ENCODE measurements at regions not wholly inside any gene's neighbourhood (a gene's known extent, or its start where the extent isn't known, plus 50 kb on each side); places are given as distances from the start of the nearest gene placed in this dataset.

DNA sequence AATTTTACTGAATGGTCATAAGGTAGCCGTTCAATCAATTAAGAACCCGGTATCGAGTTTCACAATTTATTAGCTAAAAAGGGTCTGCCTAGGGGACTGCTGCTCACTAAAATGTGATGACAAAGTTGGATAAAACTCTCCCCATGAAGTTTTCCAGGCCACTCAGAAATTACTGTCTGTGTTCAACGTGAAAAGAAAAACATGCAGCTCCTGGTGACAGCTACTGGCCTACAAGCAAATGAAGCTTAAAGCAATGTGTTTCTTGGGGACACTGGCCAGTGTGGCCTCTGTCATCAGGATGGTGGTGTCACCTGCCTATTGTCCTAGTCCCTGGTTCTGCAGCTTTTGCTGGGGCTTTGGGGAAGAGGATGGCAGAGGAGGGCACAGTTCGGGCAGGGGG is 222.6 kb downstream of the WDR11 start:
- Mint-ChIP-seq H3K27me3 (peaks cover 7% of the 10 kb centered on the region), H3K9me3 (ENCODE audit: insufficient read depth) (no peaks in the 10 kb centered on the region), H3K4me3 (no peak overlapping the region), H3K27ac (no peak overlapping the region), H3K4me1 (no peaks in the 10 kb centered on the region)
- TF ChIP-seq, protein P1, sequence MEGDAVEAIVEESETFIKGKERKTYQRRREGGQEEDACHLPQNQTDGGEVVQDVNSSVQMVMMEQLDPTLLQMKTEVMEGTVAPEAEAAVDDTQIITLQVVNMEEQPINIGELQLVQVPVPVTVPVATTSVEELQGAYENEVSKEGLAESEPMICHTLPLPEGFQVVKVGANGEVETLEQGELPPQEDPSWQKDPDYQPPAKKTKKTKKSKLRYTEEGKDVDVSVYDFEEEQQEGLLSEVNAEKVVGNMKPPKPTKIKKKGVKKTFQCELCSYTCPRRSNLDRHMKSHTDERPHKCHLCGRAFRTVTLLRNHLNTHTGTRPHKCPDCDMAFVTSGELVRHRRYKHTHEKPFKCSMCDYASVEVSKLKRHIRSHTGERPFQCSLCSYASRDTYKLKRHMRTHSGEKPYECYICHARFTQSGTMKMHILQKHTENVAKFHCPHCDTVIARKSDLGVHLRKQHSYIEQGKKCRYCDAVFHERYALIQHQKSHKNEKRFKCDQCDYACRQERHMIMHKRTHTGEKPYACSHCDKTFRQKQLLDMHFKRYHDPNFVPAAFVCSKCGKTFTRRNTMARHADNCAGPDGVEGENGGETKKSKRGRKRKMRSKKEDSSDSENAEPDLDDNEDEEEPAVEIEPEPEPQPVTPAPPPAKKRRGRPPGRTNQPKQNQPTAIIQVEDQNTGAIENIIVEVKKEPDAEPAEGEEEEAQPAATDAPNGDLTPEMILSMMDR (IDR thresholded peaks at IDR 0.05): no peak
- no peak for TF ChIP-seq EZH2 (IDR thresholded peaks at IDR 0.05; ENCODE audit: borderline replicate concordance, insufficient read depth, low read depth, low read length, poor library complexity, severe bottlenecking)
- WGBS (ENCODE audit: insufficient coverage): 56% methylated on average over 1 of the region's 5 CpGs
- CTCF ChIA-PET: no interaction called here
- no peak overlapping the region for H3K27ac ChIP-seq (ENCODE audit: low read length in 2 of 2)
- no peak overlapping the region for H2AFZ ChIP-seq (ENCODE audit: insufficient read depth, low read depth, low read length, poor library complexity, severe bottlenecking)
- no peak overlapping the region for H3K4me2 ChIP-seq (replicated peaks; ENCODE audit: low read depth, low read length, poor library complexity, severe bottlenecking)
- H4K20me1 ChIP-seq (ENCODE audit: control insufficient read depth, insufficient read depth, low read length, poor library complexity, severe bottlenecking): no peaks in the 10 kb centered on the region
- POLR2A ChIA-PET: no interaction called here
- H3K79me2 ChIP-seq (ENCODE audit: control insufficient read depth, insufficient read depth, low read length): no peaks in the 10 kb centered on the region
- H3K36me3 ChIP-seq (replicated peaks in 1 of 2; ENCODE audit: control extremely low read depth in 1 of 2, control insufficient read depth in 1 of 2, extremely low read depth in 1 of 2, insufficient read depth in 2 of 2, low read length in 1 of 2): no peaks in the 10 kb centered on the region
- peaks cover 0 to 2% (median 0%) of the 10 kb centered on the region in 4 experiments for H3K27me3 ChIP-seq (replicated peaks in 1 of 4; ENCODE audit: control extremely low read depth in 1 of 4, control insufficient read depth in 3 of 4, insufficient read depth in 4 of 4, low read length in 3 of 4)
- H3K9ac ChIP-seq (ENCODE audit: low read length): no peak overlapping the region
- intact Hi-C loops (cut with micrococcal nuclease): no loop called here
- no peak overlapping the region for H3K4me3 ChIP-seq (ENCODE audit: control extremely low read depth in 1 of 5, extremely low read depth in 1 of 5, insufficient read depth in 1 of 5, low read depth in 2 of 5, low read length in 4 of 5)
- peaks cover 0 to 2% (median 0%) of the 10 kb centered on the region in 3 donors for H3K9me3 ChIP-seq (ENCODE audit: control extremely low read depth in 1 of 3, control insufficient read depth in 2 of 3, insufficient read depth in 1 of 3, low read length in 2 of 3)
- ATAC-seq (ENCODE audit: low read depth) (no peak), DNase-seq (no peak)
- H3K4me1 ChIP-seq (ENCODE audit: control insufficient read depth in 2 of 2, insufficient read depth in 2 of 2, low read length in 2 of 2): no peaks in the 10 kb centered on the region

DNA sequence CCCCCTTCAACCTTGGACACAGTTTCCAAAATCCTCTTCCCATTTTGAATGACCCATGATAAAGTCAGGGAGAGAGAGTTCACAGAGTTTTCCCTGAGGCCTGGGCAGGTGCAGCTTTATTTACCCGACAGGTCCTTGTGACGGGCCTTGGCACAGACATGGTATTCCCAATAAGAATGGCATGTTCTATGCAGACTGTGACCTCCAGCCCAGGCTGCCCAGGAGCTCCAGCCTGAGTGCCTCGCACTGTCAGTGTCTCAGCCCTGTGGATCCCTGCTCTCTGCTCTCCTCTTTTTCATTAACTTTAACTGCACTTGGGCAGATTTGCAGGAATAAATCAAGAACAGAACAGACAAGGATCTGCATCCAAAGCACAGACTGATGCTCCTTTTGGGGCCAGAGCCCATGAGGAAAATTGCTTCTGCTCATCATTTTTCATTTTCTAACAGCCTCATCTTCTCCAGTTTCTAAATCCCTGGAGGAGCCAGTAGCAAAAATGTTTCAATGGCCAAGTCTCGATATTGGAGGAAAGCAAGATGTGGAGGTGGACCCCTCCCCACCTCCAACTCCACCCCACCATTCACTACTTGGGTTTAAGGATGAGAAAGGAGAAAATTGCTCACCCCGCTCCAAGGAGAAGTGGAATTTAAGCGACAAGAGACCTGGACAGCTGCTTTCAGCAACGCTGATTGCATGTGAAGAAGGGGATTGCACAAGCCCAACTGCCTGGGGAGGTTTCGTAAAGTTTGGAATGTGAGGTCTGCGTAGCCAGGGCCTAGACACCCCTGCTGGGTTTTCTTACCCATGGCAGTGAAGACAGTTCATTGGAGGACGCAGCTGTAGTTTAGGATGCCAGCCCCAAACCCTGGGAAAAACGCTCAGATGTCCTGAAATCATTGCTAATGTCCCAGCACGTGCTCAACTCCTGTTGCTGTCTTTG is 225.9 kb downstream of the WDR11 start:
- Histone ChIP-seq H3K79me2 (ENCODE audit: control insufficient read depth, insufficient read depth, low read length) (no peaks in the 10 kb centered on the region), H3K36me3 (replicated peaks in 1 of 2; ENCODE audit: control extremely low read depth in 1 of 2, control insufficient read depth in 1 of 2, extremely low read depth in 1 of 2, insufficient read depth in 2 of 2, low read length in 1 of 2) (no peaks in the 10 kb centered on the region), H3K4me2 (replicated peaks; ENCODE audit: low read depth, low read length, poor library complexity, severe bottlenecking) (no peak overlapping the region), H3K27ac (ENCODE audit: low read length in 2 of 2) (no peak overlapping the region), H3K27me3 (replicated peaks in 1 of 4; ENCODE audit: control extremely low read depth in 1 of 4, control insufficient read depth in 3 of 4, insufficient read depth in 4 of 4, low read length in 3 of 4) (no peaks in the 10 kb centered on the region), H3K9me3 (ENCODE audit: control extremely low read depth in 1 of 3, control insufficient read depth in 2 of 3, insufficient read depth in 1 of 3, low read length in 2 of 3) (no peaks in the 10 kb centered on the region), H3K4me1 (ENCODE audit: control insufficient read depth in 2 of 2, insufficient read depth in 2 of 2, low read length in 2 of 2) (no peaks in the 10 kb centered on the region), H3K9ac (ENCODE audit: low read length) (no peak overlapping the region), H4K20me1 (ENCODE audit: control insufficient read depth, insufficient read depth, low read length, poor library complexity, severe bottlenecking) (no peaks in the 10 kb centered on the region), H3K4me3 (ENCODE audit: control extremely low read depth in 1 of 5, extremely low read depth in 1 of 5, insufficient read depth in 1 of 5, low read depth in 2 of 5, low read length in 4 of 5) (no peak overlapping the region), H2AFZ (ENCODE audit: insufficient read depth, low read depth, low read length, poor library complexity, severe bottlenecking) (no peak overlapping the region)
- intact Hi-C loops (cut with micrococcal nuclease): no loop called here
- peaks cover 4% of the 10 kb centered on the region for H3K27me3 Mint-ChIP-seq
- no peaks in the 10 kb centered on the region for H3K4me1 Mint-ChIP-seq
- ChIA-PET CTCF (no interaction called here), POLR2A (no interaction called here)
- WGBS (ENCODE audit: insufficient coverage): 81% methylated on average over 11 of the region's 12 CpGs
- no peak for TF ChIP-seq EZH2 (IDR thresholded peaks at IDR 0.05; ENCODE audit: borderline replicate concordance, insufficient read depth, low read depth, low read length, poor library complexity, severe bottlenecking)
- TF ChIP-seq, protein P1 (IDR thresholded peaks at IDR 0.05): no peak
- no peak for DNase-seq
- no peak overlapping the region for H3K27ac Mint-ChIP-seq
- ATAC-seq (ENCODE audit: low read depth): no peak
- no peak overlapping the region for H3K4me3 Mint-ChIP-seq
- no peaks in the 10 kb centered on the region for H3K9me3 Mint-ChIP-seq (ENCODE audit: insufficient read depth)

All from B cell (primary cell).